ENCODE measurements at regions not wholly inside any gene's neighbourhood (a gene's known extent, or its start where the extent isn't known, plus 50 kb on each side); places are given as distances from the start of the nearest gene placed in this dataset.

DNA sequence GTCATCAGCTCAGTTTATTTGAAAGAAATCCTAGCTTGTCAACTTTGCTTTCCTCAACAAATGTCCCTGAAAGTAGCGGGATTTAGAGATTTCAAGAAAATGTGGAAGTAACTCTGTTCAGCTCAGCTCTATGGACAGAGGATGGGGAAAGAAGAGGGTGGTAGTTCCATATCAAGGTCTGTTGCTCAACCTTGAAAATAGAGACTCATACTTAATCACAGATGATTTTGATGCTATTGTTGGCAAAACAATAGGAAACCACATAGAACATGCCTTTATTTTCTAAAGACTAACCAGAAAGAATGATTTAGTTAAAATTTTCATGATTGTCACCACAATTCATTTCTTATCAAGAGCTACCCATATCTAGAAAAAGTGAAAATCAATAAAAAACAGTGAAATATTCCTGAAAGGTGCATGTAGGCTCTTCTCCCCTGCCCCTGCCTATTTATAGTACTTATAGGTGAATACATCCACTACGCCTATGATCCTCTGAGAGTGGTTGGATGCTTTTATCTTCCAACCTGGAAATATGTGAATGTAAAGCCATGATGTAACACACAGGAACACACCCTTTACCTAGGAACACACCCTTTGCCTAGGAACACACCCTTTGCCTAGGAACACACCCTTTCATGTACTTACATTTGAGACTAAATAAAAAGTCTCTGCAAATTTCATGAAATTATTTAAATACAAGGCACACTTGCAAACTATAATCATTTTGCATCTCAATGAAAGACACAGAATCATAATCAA lies 65.8 kb downstream of the ETAA1 start:
- no peak overlapping the region for H3K4me3 ChIP-seq (replicated peaks in 1 of 2; ENCODE audit: low read depth in 2 of 2, low read length in 2 of 2)
- TF ChIP-seq, protein P1, sequence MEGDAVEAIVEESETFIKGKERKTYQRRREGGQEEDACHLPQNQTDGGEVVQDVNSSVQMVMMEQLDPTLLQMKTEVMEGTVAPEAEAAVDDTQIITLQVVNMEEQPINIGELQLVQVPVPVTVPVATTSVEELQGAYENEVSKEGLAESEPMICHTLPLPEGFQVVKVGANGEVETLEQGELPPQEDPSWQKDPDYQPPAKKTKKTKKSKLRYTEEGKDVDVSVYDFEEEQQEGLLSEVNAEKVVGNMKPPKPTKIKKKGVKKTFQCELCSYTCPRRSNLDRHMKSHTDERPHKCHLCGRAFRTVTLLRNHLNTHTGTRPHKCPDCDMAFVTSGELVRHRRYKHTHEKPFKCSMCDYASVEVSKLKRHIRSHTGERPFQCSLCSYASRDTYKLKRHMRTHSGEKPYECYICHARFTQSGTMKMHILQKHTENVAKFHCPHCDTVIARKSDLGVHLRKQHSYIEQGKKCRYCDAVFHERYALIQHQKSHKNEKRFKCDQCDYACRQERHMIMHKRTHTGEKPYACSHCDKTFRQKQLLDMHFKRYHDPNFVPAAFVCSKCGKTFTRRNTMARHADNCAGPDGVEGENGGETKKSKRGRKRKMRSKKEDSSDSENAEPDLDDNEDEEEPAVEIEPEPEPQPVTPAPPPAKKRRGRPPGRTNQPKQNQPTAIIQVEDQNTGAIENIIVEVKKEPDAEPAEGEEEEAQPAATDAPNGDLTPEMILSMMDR (IDR thresholded peaks at IDR 0.05; ENCODE audit: low read depth, low read length): no peak
- DNase-seq (ENCODE audit: low read depth in 2 of 2): peak in 1 of 2 donors; percentile 69

DNA sequence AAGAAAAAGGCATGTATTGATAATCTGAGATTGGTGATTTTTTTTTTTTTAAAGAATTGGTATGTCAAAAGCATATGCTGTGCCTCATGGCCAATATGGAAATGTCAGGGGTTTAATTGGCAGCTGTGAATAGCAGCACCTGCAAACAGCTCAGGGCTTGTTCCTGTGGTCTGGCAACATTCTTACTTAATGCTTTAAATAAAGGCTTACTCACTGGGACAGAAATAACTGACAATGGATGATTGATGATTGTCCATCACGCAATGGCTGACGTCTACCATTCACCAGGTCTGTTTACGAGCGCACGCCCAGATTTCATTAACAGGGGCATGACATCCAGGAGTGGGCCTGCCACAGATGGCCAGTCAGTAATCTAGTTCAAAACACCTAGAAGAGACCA lies 66.7 kb downstream of the ETAA1 start:
- H3K4me3 ChIP-seq (replicated peaks in 1 of 2; ENCODE audit: low read depth in 2 of 2, low read length in 2 of 2): no peak overlapping the region
- DNase-seq (ENCODE audit: low read depth in 2 of 2): peak in 1 of 2 donors; percentile 52
- TF ChIP-seq, protein P1 (IDR thresholded peaks at IDR 0.05; ENCODE audit: low read depth, low read length): no peak

DNA sequence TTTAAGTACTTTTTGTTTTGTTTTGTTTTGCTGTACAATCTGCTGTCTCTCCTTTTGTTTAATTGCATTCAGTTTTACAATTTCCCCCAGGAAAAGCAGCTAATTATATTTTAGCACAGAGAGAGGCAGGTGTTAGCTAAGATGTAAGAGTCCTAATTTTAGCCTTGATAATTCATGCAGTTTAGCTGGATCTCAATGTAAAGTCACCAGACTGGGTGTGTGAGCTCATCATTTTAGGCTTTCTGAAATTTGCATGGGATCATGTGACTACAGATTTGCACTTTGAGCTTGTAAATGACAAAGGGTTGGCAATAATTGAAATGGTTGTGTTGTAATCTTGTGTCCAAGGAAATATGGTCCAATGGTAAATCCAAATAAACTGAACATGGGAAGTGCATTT lies 68.5 kb downstream of the ETAA1 start:
- H3K4me3 ChIP-seq (replicated peaks in 1 of 2; ENCODE audit: low read depth in 2 of 2, low read length in 2 of 2): no peak overlapping the region
- TF ChIP-seq, protein P1 (IDR thresholded peaks at IDR 0.05; ENCODE audit: low read depth, low read length): no peak
- DNase-seq (ENCODE audit: low read depth in 2 of 2): no peak

DNA sequence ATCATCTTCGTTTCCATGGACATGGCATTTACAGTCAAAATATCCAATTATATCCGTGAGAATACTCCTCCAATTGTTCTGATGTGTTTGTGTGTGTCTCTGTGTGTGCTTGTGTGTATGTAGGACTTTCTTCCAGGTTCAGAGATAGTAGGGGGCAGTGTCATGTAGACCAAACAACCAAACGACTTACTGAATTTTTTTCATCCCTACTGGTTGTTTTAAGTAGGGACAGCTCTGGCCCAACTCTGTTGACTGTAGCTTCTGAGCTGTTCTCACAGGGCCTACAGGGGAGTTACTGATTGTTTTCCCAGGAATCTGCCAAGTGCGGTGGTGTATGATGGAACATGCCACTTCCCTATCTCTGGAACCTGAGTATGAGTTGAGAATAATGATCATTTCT lies 69.6 kb downstream of the ETAA1 start:
- TF ChIP-seq, protein P1 (IDR thresholded peaks at IDR 0.05; ENCODE audit: low read depth, low read length): no peak
- no peak overlapping the region for H3K4me3 ChIP-seq (replicated peaks in 1 of 2; ENCODE audit: low read depth in 2 of 2, low read length in 2 of 2)
- no peak for DNase-seq (ENCODE audit: low read depth in 2 of 2)

DNA sequence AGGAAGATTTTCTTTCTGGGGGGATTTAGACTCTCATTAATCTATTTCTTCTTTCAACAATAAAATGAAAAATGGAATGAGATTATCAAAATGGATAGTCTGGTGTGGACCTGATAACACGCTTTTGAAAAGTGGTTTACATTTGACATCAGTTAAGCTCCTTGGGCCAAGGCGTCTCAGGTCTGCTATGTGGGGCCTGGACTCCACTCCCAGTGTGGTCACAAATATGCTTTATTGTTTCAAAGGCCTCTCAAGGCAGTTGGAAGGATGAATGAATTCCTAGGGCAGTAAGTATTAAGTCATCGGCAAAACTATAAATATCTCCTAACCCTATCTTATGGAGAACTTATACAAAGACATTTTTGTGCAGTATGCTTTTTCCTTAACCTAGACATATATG lies 74.5 kb downstream of the ETAA1 start:
- no peak for DNase-seq (ENCODE audit: low read depth in 2 of 2)
- no peak overlapping the region for H3K4me3 ChIP-seq (replicated peaks in 1 of 2; ENCODE audit: low read depth in 2 of 2, low read length in 2 of 2)
- TF ChIP-seq, protein P1 (IDR thresholded peaks at IDR 0.05; ENCODE audit: low read depth, low read length): no peak

DNA sequence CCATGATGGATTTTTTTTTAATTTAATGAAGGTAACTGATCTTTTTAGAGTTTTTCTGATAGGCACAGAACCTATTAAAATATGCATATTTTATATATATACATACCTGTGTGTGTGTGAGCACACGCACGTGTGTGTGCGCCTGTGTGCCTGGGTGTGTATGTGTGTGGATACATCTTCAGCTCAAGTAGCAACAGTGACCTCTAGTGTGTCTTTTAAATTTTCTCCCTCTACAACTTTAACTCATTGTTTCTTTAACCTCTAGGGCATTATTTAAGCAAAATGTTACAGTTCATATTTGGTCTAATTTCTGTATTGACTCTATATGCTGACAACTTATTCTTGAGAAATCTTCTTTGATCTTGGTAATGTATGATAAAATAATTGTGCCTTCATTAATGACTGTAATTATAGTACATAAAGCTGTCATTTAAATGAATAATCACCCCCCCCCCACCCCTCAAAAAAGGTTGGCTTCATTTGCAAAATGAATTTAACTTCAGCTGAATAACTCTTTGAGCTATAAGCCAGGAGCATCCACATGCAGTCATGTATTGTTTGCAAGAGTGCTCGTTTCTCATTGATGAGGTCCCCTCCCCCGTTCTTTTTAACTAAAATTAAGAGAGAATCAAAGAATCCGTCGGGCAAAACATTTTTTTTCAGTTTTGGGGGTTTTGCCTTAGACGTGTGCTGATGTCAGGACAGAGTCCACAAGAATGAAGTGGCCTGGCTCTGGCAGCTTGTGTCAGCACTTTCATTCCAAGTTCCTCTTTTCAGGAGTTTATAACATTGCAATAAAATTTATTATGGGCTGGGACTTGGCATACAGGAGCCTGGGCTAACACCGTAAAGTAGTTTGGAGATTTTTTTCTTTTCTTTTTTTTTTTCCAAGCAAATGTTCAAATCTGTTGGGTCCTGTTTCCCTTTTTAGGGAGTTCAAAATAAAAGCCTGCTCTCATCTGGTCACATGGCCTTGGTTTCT lies 80.0 kb downstream of the ETAA1 start:
- no peak overlapping the region for H3K4me3 ChIP-seq (replicated peaks in 1 of 2; ENCODE audit: low read depth in 2 of 2, low read length in 2 of 2)
- TF ChIP-seq, protein P1 (IDR thresholded peaks at IDR 0.05; ENCODE audit: low read depth, low read length): peak; percentile 57
- peak; percentile 78 to 79 for DNase-seq (ENCODE audit: low read depth in 2 of 2)

Data from cardiac fibroblast (primary cell).